ENCODE measurements at regions not wholly inside any gene's neighbourhood (a gene's known extent, or its start where the extent isn't known, plus 50 kb on each side); places are given as distances from the start of the nearest gene placed in this dataset.

GRCh38 chr9:78918976-78919375, 622.1 kb downstream of the PSAT1 start:
- no peak for TF ChIP-seq CTCF (IDR thresholded peaks at IDR 0.05)
- no peak for TF ChIP-seq EP300 (IDR thresholded peaks at IDR 0.05)

Data from ovary (tissue), 3 donors.